HCT116 (cell line): ENCODE measurements at regions not wholly inside any gene's neighbourhood (a gene's known extent, or its start where the extent isn't known, plus 50 kb on each side); places are given as distances from the start of the nearest gene placed in this dataset.

ENCODE experiments used
- ATAC-seq: fragments of 200-7000 bp; cut with Tn5 transposase; 2 replicates; pipeline ENCODE4 v1.9.1; 2020; ENCODE audit warnings: mild to moderate bottlenecking, moderate library complexity
- BruUV-seq: library from RNA; stranded (reverse); fragments of 400-500 nt; replicated peaks from 2 replicates; lab custom pipeline; 2021; lab: Mats Ljungman, UMichigan
- CTCF ChIA-PET: fragments of 300-600 bp; sonication (Branson Sonifier 250); formaldehyde crosslinking; loops from one replicate; lab custom pipeline; 2021; ENCODE audit warnings: antibody characterized with exemption; lab: Charles Lee
- POLR2A ChIA-PET: fragments of 300-600, 350-600 bp; sonication (Branson Sonifier 250); formaldehyde crosslinking; loops from one replicate; lab custom pipeline; 2021; ENCODE audit warnings: antibody characterized with exemption; lab: Charles Lee
- RAD21 ChIA-PET, 2 experiments: fragments of 300-600 bp; sonication (Branson Sonifier 250); formaldehyde crosslinking; loops; one replicate each; lab custom pipeline; 2023; ENCODE audit warnings: low total read pairs in 2 of 2; ENCODE audit not compliant: uncharacterized antibody in 2 of 2, unreplicated experiment in 2 of 2, low non-redundant PET in 1 of 2; lab: Charles Lee
- DNase-seq: peaks from one replicate; pipeline ENCODE4 v3.0.0-alpha.2; 2010; ENCODE audit warnings: low read depth, low spot score
- H2AFZ ChIP-seq: fragments of 200-600 bp; shearing (Covaris generic), sonication (generic); 2 replicates; pipeline ENCODE4 v1.6.1; 2017; ENCODE audit warnings: low read depth, mixed run types, mixed read lengths, antibody characterized with exemption, low read length; ENCODE audit not compliant: poor library complexity, severe bottlenecking
- H3K27ac ChIP-seq: 2 replicates; pipeline ENCODE4 v1.5.1; 2012; ENCODE audit warnings: low read depth, low read length
- H3K27me3 ChIP-seq: fragments of 200-600 bp; sonication (generic); 2 replicates; pipeline ENCODE4 v1.6.1; 2016; ENCODE audit warnings: mixed run types, low read length, mixed read lengths; ENCODE audit not compliant: insufficient read depth
- H3K36me3 ChIP-seq, 2 experiments: fragments of 200-500 bp in 1 of 2; fragments of 200-600 bp in 1 of 2; sonication (Bioruptor generic) in 1 of 2; sonication (generic) in 1 of 2; 2 replicates each; pipeline versions ENCODE4 v1.5.1 to v1.6.1; 2014 to 2016; ENCODE audit warnings: low read length in 2 of 2, inconsistent platforms in 1 of 2, mixed read lengths in 1 of 2, mixed run types in 1 of 2; ENCODE audit not compliant: insufficient read depth in 2 of 2, control insufficient read depth in 1 of 2
- H3K4me1 ChIP-seq, 2 experiments: fragments of 200-600 bp in 1 of 2; sonication (generic) in 1 of 2; 2 replicates each; pipeline versions ENCODE4 v1.5.1 to v1.6.1; 2012 to 2017; ENCODE audit warnings: low read length in 2 of 2, inconsistent platforms in 1 of 2, mild to moderate bottlenecking in 1 of 2, mixed read lengths in 1 of 2, mixed run types in 1 of 2, moderate library complexity in 1 of 2; ENCODE audit not compliant: insufficient read depth in 2 of 2, control insufficient read depth in 1 of 2
- H3K4me2 ChIP-seq: fragments of 200-600 bp; sonication (generic); 2 replicates; pipeline ENCODE4 v1.6.1; 2017; ENCODE audit warnings: mixed run types, low read length, mixed read lengths
- H3K4me3 ChIP-seq, 2 experiments: fragments of 200-600 bp in 1 of 2; sonication (generic) in 1 of 2; replicated peaks in 1 of 2; 2 replicates each; pipeline ENCODE4 v1.5.1; 2011 to 2016; ENCODE audit warnings: low read length in 2 of 2, control low read depth in 1 of 2, low read depth in 1 of 2, mild to moderate bottlenecking in 1 of 2, mixed read lengths in 1 of 2, mixed run types in 1 of 2
- H3K79me2 ChIP-seq: fragments of 200-600 bp; sonication (generic); 2 replicates; pipeline ENCODE4 v1.6.1; 2017; ENCODE audit warnings: mild to moderate bottlenecking, mixed run types, low read length, moderate library complexity, mixed read lengths; ENCODE audit not compliant: insufficient read depth
- H3K9ac ChIP-seq: fragments of 200-600 bp; sonication (generic); 2 replicates; pipeline ENCODE4 v1.6.1; 2016; ENCODE audit warnings: low read length, mixed read lengths
- H3K9me2 ChIP-seq: fragments of 200-600 bp; sonication (generic), shearing (Covaris generic); 2 replicates; pipeline ENCODE4 v1.6.1; 2017; ENCODE audit warnings: mixed run types, mild to moderate bottlenecking, moderate library complexity; ENCODE audit not compliant: insufficient read depth
- H3K9me3 ChIP-seq, 2 experiments: fragments of 200-500 bp in 1 of 2; fragments of 200-600 bp in 1 of 2; sonication (Bioruptor generic) in 1 of 2; sonication (generic) in 1 of 2; 2 replicates each; pipeline ENCODE4 v1.6.1; 2014 to 2017; ENCODE audit warnings: low read length in 2 of 2, mixed read lengths in 2 of 2, inconsistent platforms in 1 of 2, low read depth in 1 of 2, mild to moderate bottlenecking in 1 of 2, mixed run types in 1 of 2, moderate library complexity in 1 of 2; ENCODE audit not compliant: control insufficient read depth in 1 of 2, insufficient read depth in 1 of 2
- H4K20me1 ChIP-seq: fragments of 200-600 bp; sonication (generic), shearing (Covaris generic); 2 replicates; pipeline ENCODE4 v1.6.1; 2017; ENCODE audit warnings: mixed run types, mild to moderate bottlenecking, moderate library complexity; ENCODE audit not compliant: insufficient read depth
- CTCF ChIP-seq, 3 experiments: fragments of 200-600 bp in 1 of 3; sonication (generic) in 1 of 3; IDR thresholded peaks in 2 of 3; conservative IDR thresholded peaks in 1 of 3; 2 replicates each; pipeline ENCODE4 v1.5.1; 2012 to 2017; ENCODE audit warnings: low read depth in 2 of 3, low read length in 2 of 3, antibody characterized with exemption in 1 of 3, borderline replicate concordance in 1 of 3, control low read depth in 1 of 3, mild to moderate bottlenecking in 1 of 3, mixed read lengths in 1 of 3, mixed run types in 1 of 3, moderate library complexity in 1 of 3; ENCODE audit not compliant: insufficient read depth in 1 of 3
- POLR2AphosphoS5 ChIP-seq: IDR thresholded peaks from 2 replicates; pipeline ENCODE4 v1.6.1; 2011; ENCODE audit warnings: mild to moderate bottlenecking, low read depth, low read length, moderate library complexity
- RAD21 ChIP-seq: IDR thresholded peaks from 2 replicates; pipeline ENCODE4 v1.6.1; 2012; ENCODE audit warnings: low read depth, mild to moderate bottlenecking
- YY1 ChIP-seq: IDR thresholded peaks from 2 replicates; pipeline ENCODE4 v1.6.1; 2011; ENCODE audit warnings: low read length, low read depth, moderate library complexity, mild to moderate bottlenecking; ENCODE audit not compliant: insufficient replicate concordance; ENCODE audit errors: extremely low read depth
- ZFX ChIP-seq: fragments of 450-650 bp; IDR thresholded peaks from 2 replicates; pipeline ENCODE4 v1.6.1; 2017
- intact Hi-C: fragments of 100-400 bp; cut with micrococcal nuclease; formaldehyde crosslinking; loops from 2 replicates; pipeline ENCODE4 v1.10.0; 2022
- TF ChIP-seq, protein P1 (sequence below): IDR thresholded peaks from 2 replicates; pipeline ENCODE4 v1.6.1; 2012

GRCh38 chr21:35942211-35943144 is 117.8 kb downstream of the SETD4 start (continued):
- TF ChIP-seq POLR2AphosphoS5, result no peak

DNA sequence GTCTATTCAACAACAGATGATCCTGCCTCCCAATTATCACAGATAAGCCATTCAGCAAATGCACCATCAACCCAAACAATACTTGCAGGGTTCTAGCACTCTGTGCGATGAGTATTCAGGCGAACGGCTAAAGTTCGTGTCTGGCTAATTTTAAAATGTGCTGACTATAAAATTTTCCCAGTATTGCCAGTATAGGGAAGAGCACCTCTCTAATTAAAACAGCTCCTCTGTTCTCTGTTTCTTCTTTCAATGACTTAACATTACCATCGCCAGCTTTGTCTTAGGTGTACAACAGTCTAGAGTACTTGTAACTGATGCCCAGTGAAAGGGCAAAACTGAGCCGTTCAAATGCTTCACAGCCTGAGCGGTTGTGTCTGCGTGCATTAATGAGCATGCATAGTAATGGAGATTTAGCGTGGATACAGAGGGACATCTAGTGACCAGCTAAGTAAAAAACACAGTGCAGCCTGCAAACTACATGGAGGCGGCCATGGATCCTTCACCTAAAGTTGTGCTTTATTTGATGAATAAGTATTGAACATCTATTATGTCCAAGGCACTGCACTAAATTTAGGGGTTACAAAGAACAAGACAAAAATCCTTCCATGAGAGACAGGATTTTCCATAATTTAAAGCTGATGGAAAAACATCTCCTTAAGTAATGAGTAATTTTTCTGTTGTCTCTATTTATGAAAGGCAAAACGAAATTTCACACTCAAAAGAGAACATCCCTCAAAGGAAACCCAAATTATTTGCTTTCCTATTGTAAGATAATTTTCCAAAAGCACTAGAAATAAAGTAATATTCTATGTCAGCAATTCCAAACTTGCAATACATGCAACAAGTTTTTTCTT is 120.0 kb downstream of the SETD4 start:
- no peak overlapping the region for H3K4me3 ChIP-seq
- H3K4me2 ChIP-seq, result peak overlapping the region; percentile 58
- peaks cover 0 to 5% of the 10 kb centered on the region in 2 experiments; a peak in 2 of 4 replicates for H3K4me1 ChIP-seq
- TF ChIP-seq ZFX, result no peak
- TF ChIP-seq YY1, result peak; percentile 34
- peak; percentile 82 for TF ChIP-seq RAD21
- TF ChIP-seq CTCF (IDR thresholded peaks at IDR 0.05 in 2 of 3, conservative IDR thresholded peaks at IDR 0.05 in 1 of 3; ENCODE audit: borderline replicate concordance in 1 of 3, insufficient read depth in 1 of 3, low read depth in 2 of 3, low read length in 2 of 3), result peak; percentile 54 to 75 (median 58); a peak in 5 of 6 replicates
- TF ChIP-seq, protein P1, sequence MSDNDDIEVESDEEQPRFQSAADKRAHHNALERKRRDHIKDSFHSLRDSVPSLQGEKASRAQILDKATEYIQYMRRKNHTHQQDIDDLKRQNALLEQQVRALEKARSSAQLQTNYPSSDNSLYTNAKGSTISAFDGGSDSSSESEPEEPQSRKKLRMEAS, result peak; percentile 53
- POLR2A ChIA-PET, result no interaction called here
- no peaks in the 10 kb centered on the region; the same call in 1 of the 2 replicates for H3K9me2 ChIP-seq
- no peaks in the 10 kb centered on the region for H3K79me2 ChIP-seq
- peak overlapping the region; percentile 99 for H2AFZ ChIP-seq
- no peaks in the 10 kb centered on the region for H3K27me3 ChIP-seq
- BruUV-seq, result no TSS peak
- H3K9me3 ChIP-seq, result no peaks in the 10 kb centered on the region
- intact Hi-C loops, result loop anchor here (1.0 kb wide), 1 partner anchor 1252 kb away; no protein-coding TSS in a partner anchor
- H4K20me1 ChIP-seq, result no peaks in the 10 kb centered on the region
- H3K9ac ChIP-seq, result no peak overlapping the region
- peak; percentile 99 for ATAC-seq
- no peaks in the 10 kb centered on the region for H3K36me3 ChIP-seq
- CTCF ChIA-PET, result interaction anchor here (0.8 to 1.2 kb wide), 3 partner anchors 96 to 1195 kb away, joined by 3 to 6 read pairs (median 5); no protein-coding TSS in a partner anchor
- RAD21 ChIA-PET, result interaction anchor here in 1 of 2 experiments (0.6 to 1.0 kb wide), 2 partner anchors 100 to 1269 kb away, joined by 3 to 4 read pairs; no protein-coding TSS in a partner anchor
- peak; percentile 68 for DNase-seq
- no peak overlapping the region for H3K27ac ChIP-seq
